ENCODE measurements at regions not wholly inside any gene's neighbourhood (a gene's known extent, or its start where the extent isn't known, plus 50 kb on each side); places are given as distances from the start of the nearest gene placed in this dataset.

GRCh38 chr17:34067011-34067410 lies 188.1 kb upstream of the CCL2 start:
- no peak for DNase-seq (ENCODE audit: low spot score)
- no peak overlapping the region for H3K27ac ChIP-seq (ENCODE audit: low read depth in 1 of 2, low read length in 2 of 2)
- no peaks in the 10 kb centered on the region for H3K9me3 ChIP-seq (ENCODE audit: control insufficient read depth in 4 of 4, low read length in 3 of 4)
- no peaks in the 10 kb centered on the region for H3K4me1 ChIP-seq (ENCODE audit: control insufficient read depth in 4 of 4, insufficient read depth in 4 of 4, low read length in 3 of 4)
- no peak overlapping the region for H3K9ac ChIP-seq (ENCODE audit: low read depth in 1 of 2, low read length in 2 of 2)
- 86% methylated on average over 2 of the region's 2 CpGs for WGBS
- H3K4me3 ChIP-seq (ENCODE audit: low read depth in 1 of 3, low read length in 3 of 3), result no peak overlapping the region
- no peaks in the 10 kb centered on the region for H3K36me3 ChIP-seq (ENCODE audit: control insufficient read depth in 4 of 4, insufficient read depth in 3 of 4, low read depth in 1 of 4, low read length in 3 of 4)
- TF ChIP-seq NR2F2 (IDR thresholded peaks at IDR 0.05) (no peak), EGR1 (IDR thresholded peaks at IDR 0.05; ENCODE audit: low read depth in 2 of 2) (no peak), REST (IDR thresholded peaks at IDR 0.05) (no peak), RXRA (IDR thresholded peaks at IDR 0.05) (no peak), SP1 (IDR thresholded peaks at IDR 0.05) (no peak), CTCF (IDR thresholded peaks at IDR 0.05; ENCODE audit: low read depth, low read length, missing input control) (no peak), YY1 (IDR thresholded peaks at IDR 0.05) (no peak), ATF3 (IDR thresholded peaks at IDR 0.05) (no peak), MAX (IDR thresholded peaks at IDR 0.05) (no peak)
- no peaks in the 10 kb centered on the region for H3K27me3 ChIP-seq (ENCODE audit: control insufficient read depth in 4 of 4, insufficient read depth in 4 of 4, low read length in 3 of 4)

GRCh38 chr17:34068571-34068970 lies 186.5 kb upstream of the CCL2 start:
- H3K9ac ChIP-seq (ENCODE audit: low read depth in 1 of 2, low read length in 2 of 2), result no peak overlapping the region
- no peaks in the 10 kb centered on the region for H3K27me3 ChIP-seq (ENCODE audit: control insufficient read depth in 4 of 4, insufficient read depth in 4 of 4, low read length in 3 of 4)
- no peak for DNase-seq (ENCODE audit: low spot score)
- WGBS, result 53% methylated on average over 1 of the region's 1 CpG
- H3K27ac ChIP-seq (ENCODE audit: low read depth in 1 of 2, low read length in 2 of 2), result no peak overlapping the region
- H3K36me3 ChIP-seq (ENCODE audit: control insufficient read depth in 4 of 4, insufficient read depth in 3 of 4, low read depth in 1 of 4, low read length in 3 of 4), result no peaks in the 10 kb centered on the region
- no peaks in the 10 kb centered on the region for H3K9me3 ChIP-seq (ENCODE audit: control insufficient read depth in 4 of 4, low read length in 3 of 4)
- no peak overlapping the region for H3K4me3 ChIP-seq (ENCODE audit: low read depth in 1 of 3, low read length in 3 of 3)
- no peaks in the 10 kb centered on the region for H3K4me1 ChIP-seq (ENCODE audit: control insufficient read depth in 4 of 4, insufficient read depth in 4 of 4, low read length in 3 of 4)
- TF ChIP-seq NR2F2 (IDR thresholded peaks at IDR 0.05) (no peak), RXRA (IDR thresholded peaks at IDR 0.05) (no peak), SP1 (IDR thresholded peaks at IDR 0.05) (no peak), TAF1 (conservative IDR thresholded peaks at IDR 0.05) (no peak), REST (IDR thresholded peaks at IDR 0.05) (no peak), FOXA2 (IDR thresholded peaks at IDR 0.05) (no peak), ATF3 (IDR thresholded peaks at IDR 0.05) (no peak), HNF4G (IDR thresholded peaks at IDR 0.05) (no peak), MAX (IDR thresholded peaks at IDR 0.05) (no peak), FOXA1 (IDR thresholded peaks at IDR 0.05) (no peak), EGR1 (IDR thresholded peaks at IDR 0.05; ENCODE audit: low read depth in 2 of 2) (no peak), GABPA (IDR thresholded peaks at IDR 0.05 in 1 of 2, conservative IDR thresholded peaks at IDR 0.05 in 1 of 2) (no peak), RAD21 (IDR thresholded peaks at IDR 0.05) (no peak), JUND (IDR thresholded peaks at IDR 0.05) (no peak), HNF4A (conservative IDR thresholded peaks at IDR 0.05) (no peak), YY1 (IDR thresholded peaks at IDR 0.05) (no peak), ZBTB33 (IDR thresholded peaks at IDR 0.05) (no peak)

Data from liver (tissue), 8 donors.